ENCODE measurements at regions not wholly inside any gene's neighbourhood (a gene's known extent, or its start where the extent isn't known, plus 50 kb on each side); places are given as distances from the start of the nearest gene placed in this dataset.

DNA sequence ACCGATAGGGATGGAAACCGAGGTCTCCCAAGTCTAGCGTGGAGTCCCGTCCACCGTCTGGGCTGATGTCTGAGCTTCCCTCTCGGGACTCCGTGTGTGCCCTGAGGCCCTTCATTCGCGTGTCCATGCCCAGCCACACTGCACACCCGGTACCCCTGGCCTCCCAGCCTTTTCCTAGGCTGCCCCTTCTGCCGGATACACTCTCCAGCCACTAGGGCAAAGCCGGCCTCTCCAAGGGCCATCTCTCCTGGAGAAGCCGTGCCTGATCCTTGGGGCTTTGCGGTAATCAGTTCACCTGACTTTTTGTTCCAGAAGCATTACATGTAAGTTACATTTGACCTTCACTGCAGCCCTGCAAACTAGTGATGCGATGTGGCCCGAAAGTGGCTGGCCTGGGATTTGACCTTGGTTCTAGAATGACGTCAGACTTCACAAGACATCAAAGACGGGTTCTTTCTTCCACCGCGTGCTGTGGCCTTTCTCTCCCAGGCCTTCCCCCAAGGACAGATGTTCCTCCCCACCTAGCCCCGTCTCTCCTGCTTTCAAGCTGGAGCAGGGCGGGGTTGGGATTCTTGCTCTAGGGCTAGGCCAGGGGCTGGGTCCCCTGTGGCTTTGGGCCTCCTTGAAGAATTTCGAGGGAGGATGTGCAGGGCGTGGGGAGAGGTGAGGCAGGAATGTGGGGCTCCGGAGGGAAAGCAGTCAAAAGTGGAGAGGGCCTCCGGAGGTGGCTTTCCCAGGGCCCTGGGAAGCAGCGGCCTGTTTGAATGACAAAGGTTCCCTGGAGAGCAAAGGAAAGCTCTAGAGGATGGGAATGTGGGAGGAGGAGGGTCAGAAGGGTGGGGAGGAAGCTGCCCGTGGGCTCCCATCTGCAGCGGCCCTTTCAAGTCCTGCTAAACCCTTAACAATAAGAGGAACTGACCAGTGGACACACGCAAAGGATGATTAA lies 49.7 kb upstream of the SLC2A1 start (continued):
- TF ChIP-seq MAZ (IDR thresholded peaks at IDR 0.05; ENCODE audit: borderline replicate concordance, low read depth, low read length) (no peak), MAZ (CRISPR knock-in tag; IDR thresholded peaks at IDR 0.05; ENCODE audit: low read depth) (no peak), YEATS2 (CRISPR knock-in tag; IDR thresholded peaks at IDR 0.05; ENCODE audit: borderline replicate concordance) (peak; percentile 64; the same call in 1 of the 2 replicates), HNF4A (CRISPR knock-in tag; IDR thresholded peaks at IDR 0.05) (no peak), ZBTB8A (CRISPR knock-in tag; IDR thresholded peaks at IDR 0.05; ENCODE audit: borderline replicate concordance, low read depth) (no peak), ZNF772 (CRISPR knock-in tag; IDR thresholded peaks at IDR 0.05) (no peak), PPARG (CRISPR knock-in tag; conservative IDR thresholded peaks at IDR 0.05) (no peak; the same call in 1 of the 2 replicates), ZNF441 (CRISPR knock-in tag; IDR thresholded peaks at IDR 0.05; ENCODE audit: borderline replicate concordance) (no peak), SMC3 (IDR thresholded peaks at IDR 0.05; ENCODE audit: low read length) (peak; percentile 6; the same call in 1 of the 2 replicates), POLR2G (IDR thresholded peaks at IDR 0.05; ENCODE audit: low read depth, low read length) (no peak), HCFC1 (IDR thresholded peaks at IDR 0.05; ENCODE audit: low read depth, low read length) (no peak), ZNF101 (CRISPR knock-in tag; IDR thresholded peaks at IDR 0.05; ENCODE audit: borderline replicate concordance, low read depth) (no peak)
- TF ChIP-seq, protein P1, sequence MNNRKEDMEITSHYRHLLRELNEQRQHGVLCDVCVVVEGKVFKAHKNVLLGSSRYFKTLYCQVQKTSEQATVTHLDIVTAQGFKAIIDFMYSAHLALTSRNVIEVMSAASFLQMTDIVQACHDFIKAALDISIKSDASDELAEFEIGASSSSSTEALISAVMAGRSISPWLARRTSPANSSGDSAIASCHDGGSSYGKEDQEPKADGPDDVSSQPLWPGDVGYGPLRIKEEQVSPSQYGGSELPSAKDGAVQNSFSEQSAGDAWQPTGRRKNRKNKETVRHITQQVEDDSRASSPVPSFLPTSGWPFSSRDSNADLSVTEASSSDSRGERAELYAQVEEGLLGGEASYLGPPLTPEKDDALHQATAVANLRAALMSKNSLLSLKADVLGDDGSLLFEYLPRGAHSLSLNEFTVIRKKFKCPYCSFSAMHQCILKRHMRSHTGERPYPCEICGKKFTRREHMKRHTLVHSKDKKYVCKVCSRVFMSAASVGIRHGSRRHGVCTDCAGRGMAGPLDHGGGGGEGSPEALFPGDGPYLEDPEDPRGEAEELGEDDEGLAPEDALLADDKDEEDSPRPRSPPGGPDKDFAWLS (CRISPR knock-in tag; IDR thresholded peaks at IDR 0.05; ENCODE audit: borderline replicate concordance): no peak
- TF ChIP-seq, protein P2, sequence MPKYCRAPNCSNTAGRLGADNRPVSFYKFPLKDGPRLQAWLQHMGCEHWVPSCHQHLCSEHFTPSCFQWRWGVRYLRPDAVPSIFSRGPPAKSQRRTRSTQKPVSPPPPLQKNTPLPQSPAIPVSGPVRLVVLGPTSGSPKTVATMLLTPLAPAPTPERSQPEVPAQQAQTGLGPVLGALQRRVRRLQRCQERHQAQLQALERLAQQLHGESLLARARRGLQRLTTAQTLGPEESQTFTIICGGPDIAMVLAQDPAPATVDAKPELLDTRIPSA (CRISPR knock-in tag; IDR thresholded peaks at IDR 0.05; ENCODE audit: borderline replicate concordance): no peak
- TF ChIP-seq, protein P3, sequence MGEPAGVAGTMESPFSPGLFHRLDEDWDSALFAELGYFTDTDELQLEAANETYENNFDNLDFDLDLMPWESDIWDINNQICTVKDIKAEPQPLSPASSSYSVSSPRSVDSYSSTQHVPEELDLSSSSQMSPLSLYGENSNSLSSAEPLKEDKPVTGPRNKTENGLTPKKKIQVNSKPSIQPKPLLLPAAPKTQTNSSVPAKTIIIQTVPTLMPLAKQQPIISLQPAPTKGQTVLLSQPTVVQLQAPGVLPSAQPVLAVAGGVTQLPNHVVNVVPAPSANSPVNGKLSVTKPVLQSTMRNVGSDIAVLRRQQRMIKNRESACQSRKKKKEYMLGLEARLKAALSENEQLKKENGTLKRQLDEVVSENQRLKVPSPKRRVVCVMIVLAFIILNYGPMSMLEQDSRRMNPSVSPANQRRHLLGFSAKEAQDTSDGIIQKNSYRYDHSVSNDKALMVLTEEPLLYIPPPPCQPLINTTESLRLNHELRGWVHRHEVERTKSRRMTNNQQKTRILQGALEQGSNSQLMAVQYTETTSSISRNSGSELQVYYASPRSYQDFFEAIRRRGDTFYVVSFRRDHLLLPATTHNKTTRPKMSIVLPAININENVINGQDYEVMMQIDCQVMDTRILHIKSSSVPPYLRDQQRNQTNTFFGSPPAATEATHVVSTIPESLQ (CRISPR knock-in tag; conservative IDR thresholded peaks at IDR 0.05): no peak
- TF ChIP-seq, protein P4, sequence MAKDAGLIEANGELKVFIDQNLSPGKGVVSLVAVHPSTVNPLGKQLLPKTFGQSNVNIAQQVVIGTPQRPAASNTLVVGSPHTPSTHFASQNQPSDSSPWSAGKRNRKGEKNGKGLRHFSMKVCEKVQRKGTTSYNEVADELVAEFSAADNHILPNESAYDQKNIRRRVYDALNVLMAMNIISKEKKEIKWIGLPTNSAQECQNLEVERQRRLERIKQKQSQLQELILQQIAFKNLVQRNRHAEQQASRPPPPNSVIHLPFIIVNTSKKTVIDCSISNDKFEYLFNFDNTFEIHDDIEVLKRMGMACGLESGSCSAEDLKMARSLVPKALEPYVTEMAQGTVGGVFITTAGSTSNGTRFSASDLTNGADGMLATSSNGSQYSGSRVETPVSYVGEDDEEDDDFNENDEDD (CRISPR knock-in tag; IDR thresholded peaks at IDR 0.05; ENCODE audit: borderline replicate concordance): peak; percentile 77; the same call in 1 of the 2 replicates
- TF ChIP-seq, protein P5, sequence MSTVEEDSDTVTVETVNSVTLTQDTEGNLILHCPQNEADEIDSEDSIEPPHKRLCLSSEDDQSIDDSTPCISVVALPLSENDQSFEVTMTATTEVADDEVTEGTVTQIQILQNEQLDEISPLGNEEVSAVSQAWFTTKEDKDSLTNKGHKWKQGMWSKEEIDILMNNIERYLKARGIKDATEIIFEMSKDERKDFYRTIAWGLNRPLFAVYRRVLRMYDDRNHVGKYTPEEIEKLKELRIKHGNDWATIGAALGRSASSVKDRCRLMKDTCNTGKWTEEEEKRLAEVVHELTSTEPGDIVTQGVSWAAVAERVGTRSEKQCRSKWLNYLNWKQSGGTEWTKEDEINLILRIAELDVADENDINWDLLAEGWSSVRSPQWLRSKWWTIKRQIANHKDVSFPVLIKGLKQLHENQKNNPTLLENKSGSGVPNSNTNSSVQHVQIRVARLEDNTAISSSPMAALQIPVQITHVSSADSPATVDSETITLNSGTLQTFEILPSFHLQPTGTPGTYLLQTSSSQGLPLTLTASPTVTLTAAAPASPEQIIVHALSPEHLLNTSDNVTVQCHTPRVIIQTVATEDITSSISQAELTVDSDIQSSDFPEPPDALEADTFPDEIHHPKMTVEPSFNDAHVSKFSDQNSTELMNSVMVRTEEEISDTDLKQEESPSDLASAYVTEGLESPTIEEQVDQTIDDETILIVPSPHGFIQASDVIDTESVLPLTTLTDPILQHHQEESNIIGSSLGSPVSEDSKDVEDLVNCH (CRISPR knock-in tag; IDR thresholded peaks at IDR 0.05): no peak
- TF ChIP-seq, protein P6, sequence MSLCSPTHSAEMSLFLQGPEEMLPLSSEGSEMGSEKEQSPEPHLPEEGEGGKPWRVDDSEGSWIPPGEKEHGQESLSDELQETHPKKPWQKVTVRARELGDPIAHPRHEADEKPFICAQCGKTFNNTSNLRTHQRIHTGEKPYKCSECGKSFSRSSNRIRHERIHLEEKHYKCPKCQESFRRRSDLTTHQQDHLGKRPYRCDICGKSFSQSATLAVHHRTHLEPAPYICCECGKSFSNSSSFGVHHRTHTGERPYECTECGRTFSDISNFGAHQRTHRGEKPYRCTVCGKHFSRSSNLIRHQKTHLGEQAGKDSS (CRISPR knock-in tag; IDR thresholded peaks at IDR 0.05; ENCODE audit: borderline replicate concordance, low read depth): no peak

Measured in HepG2 (cell line).